Lower leg skin (tissue), 4 donors: ENCODE measurements at regions not wholly inside any gene's neighbourhood (a gene's known extent, or its start where the extent isn't known, plus 50 kb on each side); places are given as distances from the start of the nearest gene placed in this dataset.
A peak's percentile ranks its signal among the peaks of the same experiment; 100 is the strongest.

Experiments used
- DNase-seq, 2 donors: peaks; one replicate each; pipeline ENCODE4 v3.0.0-alpha.2; 2019; ENCODE audit warnings: low spot score in 2 of 2
- H3K4me3 ChIP-seq: fragments of 200-600 bp; sonication (generic); 2 replicates; pipeline ENCODE4 v1.5.1; 2017; ENCODE audit warnings: mild to moderate bottlenecking, low read depth; ENCODE audit not compliant: poor library complexity, severe bottlenecking
- POLR2A ChIP-seq, 2 donors: fragments of 450-650 bp; IDR thresholded peaks; one replicate each; pipeline ENCODE4 v1.6.1; 2016 to 2017; ENCODE audit warnings: antibody characterized with exemption in 2 of 2, mild to moderate bottlenecking in 1 of 2, moderate library complexity in 1 of 2
- WGBS, 2 donors: methylation state at CpG; one replicate each; pipeline ENCODE4 v1.1.5; 2018; 5-methylcytosine and 5-hydroxymethylcytosine counted together
- intact Hi-C: fragments of 100-400 bp; cut with DNase I; formaldehyde crosslinking; loops from one replicate; pipeline ENCODE4 v1.15.0; 2023; ENCODE audit warnings: low total_unique reads
- TF ChIP-seq, protein P1 (sequence below), 3 donors: fragments of 450-650 bp; IDR thresholded peaks; one replicate each; pipeline ENCODE4 v1.5.1; 2016; ENCODE audit warnings: antibody characterized with exemption in 3 of 3, mild to moderate bottlenecking in 3 of 3, moderate library complexity in 2 of 3

DNA sequence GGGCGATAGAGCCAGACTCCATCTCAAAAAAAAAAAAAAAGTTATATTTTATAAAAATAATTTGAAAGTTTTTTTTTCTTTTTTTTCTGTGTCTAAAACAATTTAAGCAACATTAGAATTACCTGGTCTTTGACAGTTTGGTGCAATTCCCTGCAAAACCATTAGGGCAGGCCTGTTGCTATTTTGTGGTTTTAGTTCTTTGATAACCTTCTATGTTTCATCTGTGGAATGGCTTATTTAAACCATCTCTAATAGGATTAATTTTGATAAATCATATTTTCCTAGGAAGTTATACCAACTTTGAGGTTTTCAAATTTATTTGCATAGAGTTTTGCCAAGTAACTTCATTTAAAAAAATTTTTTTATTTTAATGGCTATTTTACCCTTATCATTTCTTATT is 141.2 kb upstream of the TWIST2 start:
- intact Hi-C loops: no loop called here
- DNase-seq: no peak
- H3K4me3 ChIP-seq: no peak overlapping the region
- no peak for TF ChIP-seq POLR2A (IDR thresholded peaks at IDR 0.05)
- TF ChIP-seq, protein P1, sequence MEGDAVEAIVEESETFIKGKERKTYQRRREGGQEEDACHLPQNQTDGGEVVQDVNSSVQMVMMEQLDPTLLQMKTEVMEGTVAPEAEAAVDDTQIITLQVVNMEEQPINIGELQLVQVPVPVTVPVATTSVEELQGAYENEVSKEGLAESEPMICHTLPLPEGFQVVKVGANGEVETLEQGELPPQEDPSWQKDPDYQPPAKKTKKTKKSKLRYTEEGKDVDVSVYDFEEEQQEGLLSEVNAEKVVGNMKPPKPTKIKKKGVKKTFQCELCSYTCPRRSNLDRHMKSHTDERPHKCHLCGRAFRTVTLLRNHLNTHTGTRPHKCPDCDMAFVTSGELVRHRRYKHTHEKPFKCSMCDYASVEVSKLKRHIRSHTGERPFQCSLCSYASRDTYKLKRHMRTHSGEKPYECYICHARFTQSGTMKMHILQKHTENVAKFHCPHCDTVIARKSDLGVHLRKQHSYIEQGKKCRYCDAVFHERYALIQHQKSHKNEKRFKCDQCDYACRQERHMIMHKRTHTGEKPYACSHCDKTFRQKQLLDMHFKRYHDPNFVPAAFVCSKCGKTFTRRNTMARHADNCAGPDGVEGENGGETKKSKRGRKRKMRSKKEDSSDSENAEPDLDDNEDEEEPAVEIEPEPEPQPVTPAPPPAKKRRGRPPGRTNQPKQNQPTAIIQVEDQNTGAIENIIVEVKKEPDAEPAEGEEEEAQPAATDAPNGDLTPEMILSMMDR (IDR thresholded peaks at IDR 0.05): no peak
- WGBS, 2 donors: 96 to 100% methylated on average over 1 of the region's 1 CpG

DNA sequence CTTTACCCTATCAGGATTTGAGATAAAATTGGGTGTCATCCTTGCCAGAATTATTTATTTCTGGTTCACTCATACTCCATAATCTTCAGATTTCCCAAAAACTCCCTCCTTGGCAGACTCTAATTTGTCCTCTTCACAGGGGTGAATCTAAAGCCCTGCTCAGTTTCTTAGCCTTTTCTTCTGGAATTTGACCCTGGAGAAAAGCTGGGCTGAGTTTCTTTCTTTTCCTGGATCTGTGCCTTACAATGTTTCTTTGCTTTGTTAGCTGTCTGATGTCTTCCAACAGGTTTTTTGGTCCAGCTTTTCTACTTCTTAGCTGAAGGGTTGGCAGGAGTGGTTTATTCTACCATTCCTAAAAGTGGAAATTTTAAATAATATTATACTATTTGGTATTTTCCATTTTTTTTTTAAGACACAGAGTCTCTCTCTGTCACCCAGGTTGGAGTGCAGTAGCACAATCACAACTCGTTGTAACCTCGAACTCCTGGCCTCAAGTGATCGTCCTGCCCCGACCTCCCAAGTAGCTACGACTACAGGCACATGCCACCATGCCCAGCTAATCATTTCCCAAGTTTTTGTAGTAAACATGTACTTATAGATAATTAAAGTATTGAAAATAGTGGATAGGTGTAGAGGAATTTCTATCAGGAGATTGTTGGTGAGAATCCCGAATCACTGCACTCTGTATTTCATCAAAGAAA is 138.4 kb upstream of the TWIST2 start:
- no peak overlapping the region for H3K4me3 ChIP-seq
- DNase-seq: peak in 1 of 2 donors; percentile 6

DNA sequence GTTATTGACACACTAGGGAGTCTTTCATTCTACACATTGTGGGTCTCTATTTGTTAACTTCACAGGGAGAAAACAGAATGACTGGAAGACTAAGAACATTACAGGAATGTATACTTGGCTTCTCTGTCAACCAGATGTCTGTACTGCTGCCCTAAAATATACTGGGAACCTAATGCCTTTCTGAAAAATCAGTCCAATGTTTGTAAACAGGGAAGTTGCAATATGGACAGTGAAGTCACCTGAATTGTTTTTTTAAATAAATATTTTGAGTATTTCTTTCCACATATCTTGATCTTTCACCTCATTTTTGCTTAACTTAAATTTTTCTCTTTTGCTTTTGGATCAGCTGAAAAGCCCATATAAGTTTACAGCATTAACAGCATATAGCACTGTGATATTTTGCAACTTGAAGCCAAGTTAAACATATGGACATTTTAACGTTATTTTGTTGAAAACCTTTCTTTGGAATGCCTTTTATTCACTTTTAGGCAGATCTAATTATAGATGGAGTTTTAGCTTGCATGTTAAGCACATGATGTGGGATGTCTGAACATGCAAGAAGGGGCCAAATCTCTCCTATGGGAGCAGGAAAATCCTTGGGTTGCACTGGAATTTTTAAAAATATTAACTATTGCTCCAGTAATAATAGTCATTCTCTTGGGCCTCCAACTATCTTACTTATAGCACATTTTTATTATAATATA is 137.7 kb upstream of the TWIST2 start:
- TF ChIP-seq POLR2A (IDR thresholded peaks at IDR 0.05): no peak
- TF ChIP-seq, protein P1 (IDR thresholded peaks at IDR 0.05): no peak
- DNase-seq: no peak
- 20 to 24% methylated on average over 1 of the region's 1 CpG for WGBS, 2 donors
- H3K4me3 ChIP-seq: no peak overlapping the region
- intact Hi-C loops: no loop called here

More for the DNA sequence above, 138.4 kb upstream of the TWIST2 start:
- WGBS, 2 donors: 58 to 67% methylated on average over 6 of the region's 6 CpGs
- TF ChIP-seq, protein P1 (IDR thresholded peaks at IDR 0.05): no peak
- no peak for TF ChIP-seq POLR2A (IDR thresholded peaks at IDR 0.05)
- intact Hi-C loops: no loop called here

DNA sequence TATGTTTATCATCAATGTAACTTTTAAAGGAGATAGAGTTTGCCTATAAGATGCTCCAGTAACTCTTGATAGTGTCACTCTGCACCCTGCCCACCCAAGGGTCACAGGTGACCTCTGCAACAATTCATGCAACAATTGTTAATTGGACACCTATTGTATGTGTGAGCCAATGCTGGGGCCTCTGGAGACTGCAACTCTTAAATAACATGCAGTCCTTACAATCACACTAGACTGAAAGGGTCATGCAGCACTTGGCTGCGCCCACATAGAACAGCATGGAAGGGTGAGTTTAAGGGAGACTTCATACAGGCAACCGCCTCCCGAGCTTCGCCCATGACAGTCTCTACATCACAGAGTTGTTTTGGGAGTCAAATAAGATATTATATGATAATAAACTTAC is 137.1 kb upstream of the TWIST2 start:
- intact Hi-C loops: no loop called here
- DNase-seq: peak; percentile 5 to 29
- no peak overlapping the region for H3K4me3 ChIP-seq
- TF ChIP-seq, protein P1 (IDR thresholded peaks at IDR 0.05): no peak
- no peak for TF ChIP-seq POLR2A (IDR thresholded peaks at IDR 0.05)
- WGBS, 2 donors: 96% methylated on average over 4 of the region's 4 CpGs

DNA sequence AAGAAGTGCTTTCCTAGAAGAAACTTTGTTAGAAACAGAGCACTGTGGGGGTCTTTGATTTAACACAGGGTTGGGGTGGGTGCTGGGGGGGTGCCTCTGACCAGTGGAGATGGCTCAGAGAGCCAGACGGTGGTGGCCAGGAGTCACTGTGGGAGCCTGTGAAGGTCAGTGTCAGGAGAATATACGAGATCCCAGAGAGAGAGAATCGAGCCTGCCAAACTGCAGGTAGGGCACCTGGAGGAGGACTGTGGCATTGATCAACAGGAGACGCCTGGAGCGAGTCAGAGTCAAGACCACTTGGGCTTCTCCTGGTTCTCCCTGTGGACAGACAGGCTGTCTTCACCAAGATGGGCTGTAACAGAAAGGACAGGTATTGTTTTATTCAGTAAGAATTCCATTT is 136.5 kb upstream of the TWIST2 start:
- TF ChIP-seq, protein P1 (IDR thresholded peaks at IDR 0.05): no peak
- no peak for TF ChIP-seq POLR2A (IDR thresholded peaks at IDR 0.05)
- no peak overlapping the region for H3K4me3 ChIP-seq
- intact Hi-C loops: no loop called here
- DNase-seq: peak in 1 of 2 donors; percentile 68
- WGBS, 2 donors: 82 to 83% methylated on average over 5 of the region's 5 CpGs
